Ovary (tissue), 3 donors: ENCODE measurements at regions not wholly inside any gene's neighbourhood (a gene's known extent, or its start where the extent isn't known, plus 50 kb on each side); places are given as distances from the start of the nearest gene placed in this dataset.

Experiments
- CTCF ChIP-seq, 3 donors: fragments of 450-650 bp in 2 of 3; fragments of 200-600 bp in 1 of 3; IDR thresholded peaks; one replicate each; pipeline versions ENCODE4 v1.5.1 to v1.8.0; 2016 to 2022; ENCODE audit warnings: antibody characterized with exemption in 3 of 3, mild to moderate bottlenecking in 1 of 3
- POLR2A ChIP-seq: fragments of 450-650 bp; IDR thresholded peaks from one replicate; pipeline ENCODE4 v1.6.1; 2017; ENCODE audit warnings: antibody characterized with exemption, mild to moderate bottlenecking, moderate library complexity
- donor health status: DM: no; HTN: no; CAD: no.

- no peak for TF ChIP-seq CTCF (IDR thresholded peaks at IDR 0.05)
- TF ChIP-seq POLR2A: no peak
Measured at GRCh38 chr5:15131909-15132308, 260.3 kb upstream of the ANKH start.
